GM12878 (cell line): ENCODE measurements at regions not wholly inside any gene's neighbourhood (a gene's known extent, or its start where the extent isn't known, plus 50 kb on each side); places are given as distances from the start of the nearest gene placed in this dataset.

ENCODE experiments used
- ATAC-seq: fragments of 200-7000 bp; cut with Tn5 transposase; 3 replicates; pipeline ENCODE4 v1.9.1; 2020; ENCODE audit warnings: mild to moderate bottlenecking, moderate library complexity
- BruUV-seq: library from RNA; stranded (reverse); fragments of 400-500 nt; replicated peaks from 2 replicates; lab custom pipeline; 2021; lab: Mats Ljungman, UMichigan
- CTCF ChIA-PET: fragments of 300-600 bp; sonication (Branson Sonifier 250); formaldehyde crosslinking; extraction: SDS; loops from one replicate; lab custom pipeline; 2021; ENCODE audit warnings: inconsistent platforms; lab: Yijun Ruan, JAX
- POLR2A ChIA-PET: fragments of 350-600 bp; formaldehyde crosslinking; extraction: SDS; loops from one replicate; lab custom pipeline; 2021; ENCODE audit warnings: inconsistent platforms; lab: Charles Lee
- RAD21 ChIA-PET: fragments of 300-600 bp; sonication (Branson Sonifier 250); formaldehyde crosslinking; loops from one replicate; lab custom pipeline; 2023; ENCODE audit warnings: antibody characterized with exemption; ENCODE audit not compliant: unreplicated experiment; lab: Charles Lee
- SMC1A ChIA-PET: fragments of 300-600 bp; sonication (Branson Sonifier 250); formaldehyde crosslinking; loops from one replicate; lab custom pipeline; 2023; ENCODE audit not compliant: unreplicated experiment, uncharacterized antibody; lab: Charles Lee
- DNase-seq: peaks from one replicate; pipeline ENCODE4 v3.0.0-alpha.2; 2011; ENCODE audit warnings: low read depth, low spot score
- FAIRE-seq: peaks from 3 replicates; lab custom pipeline; 2011; peaks lifted over from hg19 to GRCh38; lab: Jason Lieb, UNC
- H2AFZ ChIP-seq: 2 replicates; pipeline ENCODE4 v1.6.0; 2011; ENCODE audit warnings: low read depth, low read length, control low read depth; ENCODE audit not compliant: control insufficient read depth
- H3K27ac ChIP-seq: 2 replicates; pipeline ENCODE4 v1.5.1; 2011; ENCODE audit warnings: control low read depth; ENCODE audit not compliant: control insufficient read depth, insufficient read depth
- H3K27me3 ChIP-seq, 2 experiments: replicated peaks in 1 of 2; 2 replicates each; pipeline versions ENCODE4 v1.6.0 to v1.6.1; 2011; ENCODE audit warnings: low read length in 1 of 2; ENCODE audit not compliant: control insufficient read depth in 2 of 2, insufficient read depth in 2 of 2
- H3K36me3 ChIP-seq, 2 experiments: 2 replicates each; pipeline ENCODE4 v1.5.1; 2011; ENCODE audit warnings: low read length in 1 of 2; ENCODE audit not compliant: control insufficient read depth in 2 of 2, insufficient read depth in 2 of 2
- H3K4me1 ChIP-seq: 2 replicates; pipeline ENCODE4 v1.6.1; 2011; ENCODE audit warnings: mild to moderate bottlenecking, low read length, moderate library complexity, mixed read lengths; ENCODE audit not compliant: control insufficient read depth, insufficient read depth
- H3K4me2 ChIP-seq: 2 replicates; pipeline ENCODE4 v1.6.0; 2011; ENCODE audit warnings: control low read depth; ENCODE audit not compliant: control insufficient read depth, insufficient read depth
- H3K4me3 ChIP-seq: fragments of 200-600 bp; sonication (generic); 2 replicates; pipeline ENCODE4 v1.5.1; 2016
- H3K79me2 ChIP-seq: 2 replicates; pipeline ENCODE4 v1.6.0; 2011; ENCODE audit warnings: low read length; ENCODE audit not compliant: control insufficient read depth, insufficient read depth
- H3K9ac ChIP-seq: 2 replicates; pipeline ENCODE4 v1.8.0; 2011; ENCODE audit warnings: low read length, control low read depth, mixed read lengths; ENCODE audit not compliant: control insufficient read depth, insufficient read depth
- H3K9me3 ChIP-seq: replicated peaks from 3 replicates; pipeline ENCODE4 v1.5.1; 2011; ENCODE audit warnings: mild to moderate bottlenecking, low read length; ENCODE audit not compliant: control insufficient read depth, insufficient read depth
- H4K20me1 ChIP-seq: 2 replicates; pipeline ENCODE4 v1.6.0; 2011; ENCODE audit not compliant: control insufficient read depth, insufficient read depth
- CEBPB ChIP-seq, 2 experiments: fragments of 150-350 bp in 1 of 2; IDR thresholded peaks; 2 replicates each; pipeline ENCODE4 v1.6.1; 2012 to 2014; ENCODE audit warnings: low read depth in 2 of 2, low read length in 2 of 2, borderline replicate concordance in 1 of 2, inconsistent platforms in 1 of 2
- CREM ChIP-seq: IDR thresholded peaks from 2 replicates; pipeline ENCODE4 v1.6.1; 2014; ENCODE audit warnings: antibody characterized with exemption, low read depth
- EED ChIP-seq: sonication (generic); IDR thresholded peaks from 2 replicates; pipeline ENCODE4 v1.6.1; 2016; ENCODE audit warnings: antibody characterized with exemption, low read depth
- HDAC6 ChIP-seq: fragments of 200-600 bp; sonication (generic); IDR thresholded peaks from one replicate; pipeline ENCODE4 v1.8.0; 2017; ENCODE audit warnings: antibody characterized with exemption; ENCODE audit not compliant: unreplicated experiment
- HSF1 ChIP-seq: fragments of 150-350 bp; IDR thresholded peaks from 2 replicates; pipeline ENCODE4 v1.6.1; 2014; ENCODE audit warnings: mild to moderate bottlenecking, low read depth, low read length
- JUND ChIP-seq: IDR thresholded peaks from 2 replicates; pipeline ENCODE4 v1.6.1; 2012; ENCODE audit warnings: low read depth, mild to moderate bottlenecking, low read length, improper control_type of control experiment, moderate library complexity
- MTA2 ChIP-seq: fragments of 450-650 bp; IDR thresholded peaks from 2 replicates; pipeline ENCODE4 v1.6.1; 2016; ENCODE audit warnings: low read depth, mild to moderate bottlenecking, moderate library complexity
- NFIC ChIP-seq: IDR thresholded peaks from 2 replicates; pipeline ENCODE4 v1.6.1; 2012; ENCODE audit warnings: low read depth, mild to moderate bottlenecking, inconsistent platforms, low read length, moderate library complexity
- NR2C1 ChIP-seq: fragments of 450-650 bp; IDR thresholded peaks from 2 replicates; pipeline ENCODE4 v1.6.1; 2017; ENCODE audit warnings: antibody characterized with exemption, mild to moderate bottlenecking, moderate library complexity
- PAX5 ChIP-seq: IDR thresholded peaks from 2 replicates; pipeline ENCODE4 v1.6.1; 2011; ENCODE audit warnings: low read depth, low read length, borderline replicate concordance
- SMC3 ChIP-seq: IDR thresholded peaks from 2 replicates; pipeline ENCODE4 v1.6.1; 2011; ENCODE audit warnings: low read length, improper control_type of control experiment, borderline replicate concordance
- SP1 ChIP-seq: IDR thresholded peaks from one replicate; pipeline ENCODE4 v1.6.1; 2011; ENCODE audit warnings: low read depth, low read length
- SREBF1 ChIP-seq: IDR thresholded peaks from 2 replicates; pipeline ENCODE4 v1.6.1; 2012; ENCODE audit warnings: mild to moderate bottlenecking, low read length
- TBL1XR1 ChIP-seq: IDR thresholded peaks from 2 replicates; pipeline ENCODE4 v1.6.1; 2012; ENCODE audit warnings: low read depth, low read length, improper control_type of control experiment
- YBX1 ChIP-seq: fragments of 450-650 bp; IDR thresholded peaks from 2 replicates; pipeline ENCODE4 v1.6.1; 2016; ENCODE audit warnings: antibody characterized with exemption
- ZNF207 ChIP-seq: fragments of 450-650 bp; IDR thresholded peaks from 2 replicates; pipeline ENCODE4 v1.6.1; 2014; ENCODE audit warnings: antibody characterized with exemption, mild to moderate bottlenecking, borderline replicate concordance
- ZSCAN29 ChIP-seq: fragments of 450-650 bp; IDR thresholded peaks from 2 replicates; pipeline ENCODE4 v1.6.1; 2017; ENCODE audit warnings: mild to moderate bottlenecking, moderate library complexity
- ZZZ3 ChIP-seq: IDR thresholded peaks from 2 replicates; pipeline ENCODE4 v1.6.1; 2011; ENCODE audit warnings: low read depth; ENCODE audit not compliant: control insufficient read depth, insufficient read length
- in situ Hi-C: fragments of 300-500 bp; cut with MboI; formaldehyde crosslinking; loops from 9 replicates; pipeline ENCODE4 v1.14.3; 2018; ENCODE audit warnings: mixed read lengths
- intact Hi-C: fragments of 100-400 bp; cut with micrococcal nuclease; formaldehyde crosslinking; loops from one replicate; pipeline ENCODE4 v1.14.2; 2022; ENCODE audit not compliant: unreplicated experiment

- SMC1A ChIA-PET, result no interaction called here
- H3K4me2 ChIP-seq, result no peak overlapping the region
Measured at GRCh38 chr6:101241442-101241841, 152.1 kb upstream of the GRIK2 start.

More at GRCh38 chr6:101241442-101241841, 152.1 kb upstream of the GRIK2 start:
- ChIA-PET CTCF (no interaction called here), POLR2A (no interaction called here), RAD21 (no interaction called here)
- in situ Hi-C loops (no loop called here), intact Hi-C loops (no loop called here)
- Histone ChIP-seq H3K4me3 (no peak overlapping the region), H4K20me1 (no peaks in the 10 kb centered on the region), H3K4me1 (no peaks in the 10 kb centered on the region), H3K27ac (no peak overlapping the region), H3K79me2 (no peaks in the 10 kb centered on the region), H3K9ac (no peak overlapping the region), H3K27me3 (no peaks in the 10 kb centered on the region), H3K9me3 (no peaks in the 10 kb centered on the region), H3K36me3 (no peaks in the 10 kb centered on the region), H2AFZ (no peak overlapping the region)
- no peak for TF ChIP-seq NFIC
- no peak for TF ChIP-seq PAX5
- TF ChIP-seq ZNF207, result no peak
- no peak for TF ChIP-seq CREM
- TF ChIP-seq EED, result no peak
- TF ChIP-seq SREBF1, result no peak
- TF ChIP-seq MTA2, result no peak
- TF ChIP-seq ZSCAN29, result no peak
- no peak for TF ChIP-seq SP1
- no peak for TF ChIP-seq HSF1
- TF ChIP-seq HDAC6, result no peak
- TF ChIP-seq TBL1XR1, result no peak
- TF ChIP-seq SMC3, result no peak
- TF ChIP-seq ZZZ3, result no peak
- TF ChIP-seq NR2C1, result no peak
- no peak for TF ChIP-seq YBX1
- TF ChIP-seq JUND, result no peak
- no peak for TF ChIP-seq CEBPB (IDR thresholded peaks at IDR 0.05; ENCODE audit: borderline replicate concordance in 1 of 2, low read depth in 2 of 2, low read length in 2 of 2)
- ATAC-seq (no peak), FAIRE-seq (no peak), DNase-seq (no peak)
- BruUV-seq, result no TSS peak
